Keratinocyte (primary cell): ENCODE measurements at regions not wholly inside any gene's neighbourhood (a gene's known extent, or its start where the extent isn't known, plus 50 kb on each side); places are given as distances from the start of the nearest gene placed in this dataset.

Experiments used
- EZH2 ChIP-seq: IDR thresholded peaks from one replicate; pipeline ENCODE4 v1.6.1; 2012; ENCODE audit warnings: inconsistent platforms, mild to moderate bottlenecking, low read length, moderate library complexity
- TF ChIP-seq, protein P1 (sequence below), 3 experiments: IDR thresholded peaks in 1 of 3; conservative IDR thresholded peaks in 1 of 3; optimal IDR thresholded peaks in 1 of 3; 2 replicates in 2 of 3; 3 replicates in 1 of 3; pipeline versions ENCODE3 to v1.5.1; 2011; ENCODE audit warnings: low read length in 3 of 3, mild to moderate bottlenecking in 3 of 3, moderate library complexity in 2 of 3, control low read depth in 1 of 3, inconsistent platforms in 1 of 3; ENCODE audit not compliant: insufficient read depth in 2 of 3; ENCODE audit errors: extremely low read depth in 1 of 3

DNA sequence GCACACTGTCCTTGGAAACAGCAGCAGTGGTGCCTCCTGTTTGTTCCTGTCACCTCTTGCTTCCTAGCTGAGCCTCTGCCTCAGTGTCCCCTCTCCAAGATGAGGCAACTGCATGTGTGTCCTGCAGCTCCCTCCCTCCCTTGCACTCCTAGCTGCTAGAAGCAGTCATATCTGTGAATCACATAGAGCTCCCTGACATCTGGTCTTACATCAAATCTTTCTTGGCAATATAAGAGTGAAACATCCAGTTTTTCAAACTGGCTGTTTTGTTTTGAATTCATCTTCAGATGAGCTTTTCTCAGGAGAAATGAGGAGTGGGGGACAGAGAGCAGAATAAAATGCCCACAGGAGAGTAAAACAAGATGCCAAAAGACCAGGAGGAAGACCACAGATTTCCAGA, 103.7 kb downstream of the VCPKMT start:
- no peak for TF ChIP-seq EZH2
- TF ChIP-seq, protein P1, sequence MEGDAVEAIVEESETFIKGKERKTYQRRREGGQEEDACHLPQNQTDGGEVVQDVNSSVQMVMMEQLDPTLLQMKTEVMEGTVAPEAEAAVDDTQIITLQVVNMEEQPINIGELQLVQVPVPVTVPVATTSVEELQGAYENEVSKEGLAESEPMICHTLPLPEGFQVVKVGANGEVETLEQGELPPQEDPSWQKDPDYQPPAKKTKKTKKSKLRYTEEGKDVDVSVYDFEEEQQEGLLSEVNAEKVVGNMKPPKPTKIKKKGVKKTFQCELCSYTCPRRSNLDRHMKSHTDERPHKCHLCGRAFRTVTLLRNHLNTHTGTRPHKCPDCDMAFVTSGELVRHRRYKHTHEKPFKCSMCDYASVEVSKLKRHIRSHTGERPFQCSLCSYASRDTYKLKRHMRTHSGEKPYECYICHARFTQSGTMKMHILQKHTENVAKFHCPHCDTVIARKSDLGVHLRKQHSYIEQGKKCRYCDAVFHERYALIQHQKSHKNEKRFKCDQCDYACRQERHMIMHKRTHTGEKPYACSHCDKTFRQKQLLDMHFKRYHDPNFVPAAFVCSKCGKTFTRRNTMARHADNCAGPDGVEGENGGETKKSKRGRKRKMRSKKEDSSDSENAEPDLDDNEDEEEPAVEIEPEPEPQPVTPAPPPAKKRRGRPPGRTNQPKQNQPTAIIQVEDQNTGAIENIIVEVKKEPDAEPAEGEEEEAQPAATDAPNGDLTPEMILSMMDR (optimal IDR thresholded peaks at IDR 0.05 in 1 of 3, IDR thresholded peaks at IDR 0.05 in 1 of 3, conservative IDR thresholded peaks at IDR 0.05 in 1 of 3; ENCODE audit: extremely low read depth in 1 of 3, insufficient read depth in 2 of 3, low read length in 3 of 3) = no peak
